GM13976 (cell line): ENCODE measurements at regions not wholly inside any gene's neighbourhood (a gene's known extent, or its start where the extent isn't known, plus 50 kb on each side); places are given as distances from the start of the nearest gene placed in this dataset.

Experiments
- DNase-seq: peaks from one replicate; pipeline ENCODE4 v3.0.0; 2012; ENCODE audit warnings: low spot score
- CTCF ChIP-seq: IDR thresholded peaks from 2 replicates; pipeline ENCODE4 v1.5.1; 2012; ENCODE audit warnings: borderline replicate concordance, mild to moderate bottlenecking; ENCODE audit not compliant: insufficient read depth; ENCODE audit errors: extremely low read depth, missing control alignments, control extremely low read depth
- in situ Hi-C: fragments of 300-500 bp; cut with MboI; formaldehyde crosslinking; loops from one replicate; pipeline ENCODE4 v1.12.0; 2022; ENCODE audit warnings: low sequenced_read_pairs, mixed read lengths, inconsistent platforms; ENCODE audit not compliant: unreplicated experiment

DNA sequence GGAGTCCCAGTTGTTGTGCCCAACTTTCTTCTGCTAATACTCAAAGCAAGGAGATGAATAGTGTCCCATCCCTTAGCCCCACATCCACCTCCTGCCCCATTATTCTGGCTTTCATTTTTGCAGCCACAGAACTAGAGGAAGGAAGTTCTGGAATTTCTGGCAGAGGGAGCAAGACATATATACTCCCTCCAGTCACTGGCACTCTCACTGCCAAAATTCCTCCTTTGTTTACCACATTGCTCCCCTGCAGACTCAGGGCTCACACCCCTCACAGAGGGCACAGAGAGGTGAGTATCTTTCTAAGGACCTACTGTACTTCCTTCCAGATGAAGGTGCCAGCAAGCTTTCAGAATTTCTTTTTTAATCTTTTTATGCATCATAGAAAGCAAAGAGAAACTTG, 168.0 kb upstream of the ID4 start:
- no peak for DNase-seq
- no peak for TF ChIP-seq CTCF
- in situ Hi-C loops: no loop called here

GRCh38 chr6:19682859-19683258, 154.3 kb upstream of the ID4 start:
- in situ Hi-C loops: no loop called here
- TF ChIP-seq CTCF: no peak
- DNase-seq: no peak

GRCh38 chr6:19690325-19691075, 146.7 kb upstream of the ID4 start:
- TF ChIP-seq CTCF: no peak
- in situ Hi-C loops: no loop called here
- DNase-seq: no peak

GRCh38 chr6:19691465-19692167, 145.6 kb upstream of the ID4 start:
- in situ Hi-C loops: no loop called here
- no peak for TF ChIP-seq CTCF
- no peak for DNase-seq

DNA sequence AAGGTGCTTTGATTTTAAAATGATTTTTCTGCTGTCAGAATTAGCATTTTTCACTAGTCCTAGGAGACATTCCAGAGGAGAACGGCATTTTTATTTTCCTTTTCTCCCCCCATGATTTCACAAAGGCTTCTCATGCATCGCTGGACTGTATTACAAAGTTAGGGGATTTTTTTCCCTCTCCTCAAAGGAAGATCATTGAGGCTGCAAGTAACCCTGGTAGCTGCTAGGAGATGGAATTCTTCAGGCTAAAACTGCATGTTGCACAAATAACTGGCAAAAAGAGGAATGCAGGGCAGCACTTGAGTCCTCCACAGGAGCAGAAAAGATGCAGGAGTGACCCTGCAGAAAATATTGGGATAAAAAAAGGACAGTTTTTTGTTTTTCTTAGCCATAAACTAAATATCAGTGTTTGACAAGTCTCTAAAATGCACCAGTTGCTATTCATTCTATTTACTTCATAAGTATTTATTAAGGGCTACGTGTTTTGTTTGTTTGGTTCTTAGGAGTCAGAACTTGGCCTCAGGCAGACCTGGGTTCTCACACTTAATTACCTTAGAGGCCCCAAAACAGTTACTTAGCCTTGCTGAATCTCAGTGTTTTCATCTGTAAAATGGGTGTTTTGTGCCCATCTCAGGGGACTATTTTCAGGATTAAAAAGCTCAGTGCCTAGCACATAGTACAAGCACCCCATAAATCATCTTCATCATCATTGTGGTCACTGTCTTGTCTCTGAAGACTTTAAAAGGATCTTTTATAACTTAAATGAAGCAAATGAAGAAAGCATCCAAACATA, 144.5 kb upstream of the ID4 start:
- in situ Hi-C loops: no loop called here
- DNase-seq: no peak
- TF ChIP-seq CTCF: no peak

DNA sequence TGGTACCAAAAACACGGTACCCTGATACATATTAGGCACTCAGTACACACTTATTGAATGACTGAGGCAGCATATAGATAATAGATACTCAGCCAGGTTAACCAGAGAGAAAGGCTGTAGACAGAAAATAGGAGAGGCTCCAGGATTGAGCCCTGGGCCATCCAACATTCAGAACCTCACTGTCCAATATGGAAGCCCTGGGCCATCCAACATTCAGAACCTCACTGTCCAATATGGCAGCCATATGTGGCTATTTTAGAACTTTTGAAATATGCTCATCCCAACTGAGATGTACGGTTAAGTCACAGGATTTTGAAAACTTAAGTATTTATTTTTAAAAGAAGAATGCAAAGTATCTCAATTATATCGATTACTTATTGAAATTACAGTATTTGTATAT, 142.5 kb upstream of the ID4 start:
- DNase-seq: no peak
- in situ Hi-C loops: no loop called here
- no peak for TF ChIP-seq CTCF
